ENCODE measurements at regions not wholly inside any gene's neighbourhood (a gene's known extent, or its start where the extent isn't known, plus 50 kb on each side); places are given as distances from the start of the nearest gene placed in this dataset.

- TF ChIP-seq, protein P1, sequence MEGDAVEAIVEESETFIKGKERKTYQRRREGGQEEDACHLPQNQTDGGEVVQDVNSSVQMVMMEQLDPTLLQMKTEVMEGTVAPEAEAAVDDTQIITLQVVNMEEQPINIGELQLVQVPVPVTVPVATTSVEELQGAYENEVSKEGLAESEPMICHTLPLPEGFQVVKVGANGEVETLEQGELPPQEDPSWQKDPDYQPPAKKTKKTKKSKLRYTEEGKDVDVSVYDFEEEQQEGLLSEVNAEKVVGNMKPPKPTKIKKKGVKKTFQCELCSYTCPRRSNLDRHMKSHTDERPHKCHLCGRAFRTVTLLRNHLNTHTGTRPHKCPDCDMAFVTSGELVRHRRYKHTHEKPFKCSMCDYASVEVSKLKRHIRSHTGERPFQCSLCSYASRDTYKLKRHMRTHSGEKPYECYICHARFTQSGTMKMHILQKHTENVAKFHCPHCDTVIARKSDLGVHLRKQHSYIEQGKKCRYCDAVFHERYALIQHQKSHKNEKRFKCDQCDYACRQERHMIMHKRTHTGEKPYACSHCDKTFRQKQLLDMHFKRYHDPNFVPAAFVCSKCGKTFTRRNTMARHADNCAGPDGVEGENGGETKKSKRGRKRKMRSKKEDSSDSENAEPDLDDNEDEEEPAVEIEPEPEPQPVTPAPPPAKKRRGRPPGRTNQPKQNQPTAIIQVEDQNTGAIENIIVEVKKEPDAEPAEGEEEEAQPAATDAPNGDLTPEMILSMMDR (IDR thresholded peaks at IDR 0.05), result no peak
- no peak for TF ChIP-seq POLR2A (IDR thresholded peaks at IDR 0.05)
Measured at GRCh38 chr13:56378566-56378965, 762.2 kb upstream of the PRR20A start.

Measured in heart left ventricle (tissue), 13 donors.